Ascending aorta (tissue), 2 donors: ENCODE measurements at regions not wholly inside any gene's neighbourhood (a gene's known extent, or its start where the extent isn't known, plus 50 kb on each side); places are given as distances from the start of the nearest gene placed in this dataset.

Source experiments
- DNase-seq, 2 donors: peaks; one replicate each; pipeline ENCODE4 v3.0.0-alpha.2; 2019; ENCODE audit warnings: low spot score in 2 of 2
- H3K27ac ChIP-seq, 2 donors: fragments of 200-600 bp; sonication (generic); one replicate each; pipeline ENCODE4 v1.5.1; 2016 to 2017; ENCODE audit warnings: mild to moderate bottlenecking in 1 of 2
- H3K27me3 ChIP-seq: fragments of 200-600 bp; sonication (generic); one replicate; pipeline ENCODE4 v1.5.1; 2017
- H3K36me3 ChIP-seq, 2 donors: fragments of 200-600 bp; sonication (generic); one replicate each; pipeline ENCODE4 v1.5.1; 2016
- H3K4me1 ChIP-seq, 2 donors: fragments of 200-600 bp; sonication (generic); one replicate each; pipeline ENCODE4 v1.5.1; 2016 to 2017; ENCODE audit warnings: mild to moderate bottlenecking in 1 of 2
- H3K4me3 ChIP-seq, 2 donors: fragments of 200-600 bp; sonication (generic); one replicate each; pipeline ENCODE4 v1.5.1; 2016 to 2017; ENCODE audit warnings: mild to moderate bottlenecking in 1 of 2
- H3K9me3 ChIP-seq, 2 donors: fragments of 200-600 bp; sonication (generic); one replicate each; pipeline ENCODE4 v1.5.1; 2016
- intact Hi-C: fragments of 100-400 bp; cut with DNase I; formaldehyde crosslinking; loops from one replicate; pipeline ENCODE4 v1.15.1; 2023
- TF ChIP-seq, protein P1 (sequence below), 3 experiments: fragments of 200-600 bp in 2 of 3; fragments of 450-650 bp in 1 of 3; sonication (generic) in 2 of 3; IDR thresholded peaks; one replicate each; pipeline ENCODE4 v1.5.1; 2016 to 2019; ENCODE audit warnings: antibody characterized with exemption in 3 of 3, mild to moderate bottlenecking in 1 of 3, moderate library complexity in 1 of 3

DNA sequence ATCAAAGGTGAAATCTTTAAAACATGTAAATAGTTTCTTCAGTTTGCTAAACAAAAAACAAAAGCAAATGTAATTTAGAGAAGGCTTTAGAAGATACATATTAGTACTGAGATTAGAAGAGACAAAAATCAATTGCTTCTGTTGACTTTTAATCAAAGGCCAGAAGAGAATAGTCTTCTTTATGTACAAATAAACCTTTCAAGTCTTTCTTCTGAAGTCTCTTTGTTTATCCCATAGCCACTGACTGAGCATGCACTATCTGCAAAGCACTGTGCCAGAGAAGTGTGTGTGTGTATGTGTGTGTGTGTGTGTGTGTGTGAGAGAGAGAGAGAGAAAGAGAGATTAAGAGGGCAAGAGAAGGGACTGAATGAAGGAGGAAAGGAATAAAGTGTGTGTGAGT, 198.4 kb downstream of the GLUD2 start:
- H3K4me1 ChIP-seq, result no peaks in the 10 kb centered on the region
- H3K9me3 ChIP-seq, result no peaks in the 10 kb centered on the region
- H3K36me3 ChIP-seq, result no peaks in the 10 kb centered on the region
- H3K4me3 ChIP-seq, result no peak overlapping the region
- no peak for DNase-seq
- intact Hi-C loops, result loop anchor here (10.0 kb wide), 1 partner anchor 61 kb away; no protein-coding TSS in a partner anchor
- no peaks in the 10 kb centered on the region for H3K27me3 ChIP-seq
- H3K27ac ChIP-seq, result no peak overlapping the region
- TF ChIP-seq, protein P1, sequence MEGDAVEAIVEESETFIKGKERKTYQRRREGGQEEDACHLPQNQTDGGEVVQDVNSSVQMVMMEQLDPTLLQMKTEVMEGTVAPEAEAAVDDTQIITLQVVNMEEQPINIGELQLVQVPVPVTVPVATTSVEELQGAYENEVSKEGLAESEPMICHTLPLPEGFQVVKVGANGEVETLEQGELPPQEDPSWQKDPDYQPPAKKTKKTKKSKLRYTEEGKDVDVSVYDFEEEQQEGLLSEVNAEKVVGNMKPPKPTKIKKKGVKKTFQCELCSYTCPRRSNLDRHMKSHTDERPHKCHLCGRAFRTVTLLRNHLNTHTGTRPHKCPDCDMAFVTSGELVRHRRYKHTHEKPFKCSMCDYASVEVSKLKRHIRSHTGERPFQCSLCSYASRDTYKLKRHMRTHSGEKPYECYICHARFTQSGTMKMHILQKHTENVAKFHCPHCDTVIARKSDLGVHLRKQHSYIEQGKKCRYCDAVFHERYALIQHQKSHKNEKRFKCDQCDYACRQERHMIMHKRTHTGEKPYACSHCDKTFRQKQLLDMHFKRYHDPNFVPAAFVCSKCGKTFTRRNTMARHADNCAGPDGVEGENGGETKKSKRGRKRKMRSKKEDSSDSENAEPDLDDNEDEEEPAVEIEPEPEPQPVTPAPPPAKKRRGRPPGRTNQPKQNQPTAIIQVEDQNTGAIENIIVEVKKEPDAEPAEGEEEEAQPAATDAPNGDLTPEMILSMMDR (IDR thresholded peaks at IDR 0.05), result no peak

DNA sequence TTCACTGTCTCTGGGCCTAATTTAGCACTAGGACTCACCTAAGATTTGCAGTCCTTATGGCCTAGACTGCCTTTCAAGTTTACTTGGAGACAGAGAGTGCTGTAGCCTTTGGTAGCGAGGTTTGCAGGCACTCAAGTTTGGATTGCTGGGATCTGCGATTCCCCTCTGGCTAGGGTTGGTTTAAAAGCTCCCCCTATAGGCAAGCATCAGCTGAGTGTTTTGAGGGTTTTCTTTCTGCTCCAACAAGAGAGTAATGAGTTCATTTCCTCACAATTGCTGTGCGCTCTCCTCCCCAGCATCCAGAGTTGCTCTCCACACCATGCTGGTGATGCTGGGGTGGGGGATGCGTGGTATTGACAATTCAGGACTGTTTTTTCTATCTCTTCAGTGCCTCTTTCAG, 206.9 kb downstream of the GLUD2 start:
- H3K36me3 ChIP-seq, result no peaks in the 10 kb centered on the region
- TF ChIP-seq, protein P1 (IDR thresholded peaks at IDR 0.05), result no peak
- no peak overlapping the region for H3K4me3 ChIP-seq
- no peaks in the 10 kb centered on the region for H3K9me3 ChIP-seq
- no peaks in the 10 kb centered on the region for H3K4me1 ChIP-seq
- intact Hi-C loops, result no loop called here
- H3K27ac ChIP-seq, result no peak overlapping the region
- no peak for DNase-seq
- no peaks in the 10 kb centered on the region for H3K27me3 ChIP-seq

DNA sequence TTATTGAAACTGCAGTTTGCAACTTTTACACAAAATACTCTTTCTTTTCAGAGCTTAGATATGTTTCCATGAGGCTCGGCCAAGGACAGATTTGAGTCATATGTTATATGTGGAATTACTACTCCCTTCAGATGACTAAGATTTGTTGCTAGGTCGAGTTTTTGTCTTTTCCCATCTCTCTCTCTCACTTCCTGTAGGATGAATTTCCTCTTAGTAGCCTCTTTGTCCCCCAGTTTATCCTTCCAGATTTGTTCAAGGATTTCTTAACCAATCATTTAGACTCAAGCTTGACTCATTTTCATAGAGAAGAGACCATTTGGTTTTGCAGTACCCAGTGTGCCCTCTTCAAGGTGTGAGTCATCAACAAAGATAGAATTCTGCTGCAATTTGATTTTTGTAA, 209.2 kb downstream of the GLUD2 start:
- no peaks in the 10 kb centered on the region for H3K4me1 ChIP-seq
- no peaks in the 10 kb centered on the region for H3K36me3 ChIP-seq
- intact Hi-C loops, result no loop called here
- no peak for DNase-seq
- TF ChIP-seq, protein P1 (IDR thresholded peaks at IDR 0.05), result no peak
- H3K27ac ChIP-seq, result no peak overlapping the region
- no peak overlapping the region for H3K4me3 ChIP-seq
- no peaks in the 10 kb centered on the region for H3K9me3 ChIP-seq
- H3K27me3 ChIP-seq, result no peaks in the 10 kb centered on the region

DNA sequence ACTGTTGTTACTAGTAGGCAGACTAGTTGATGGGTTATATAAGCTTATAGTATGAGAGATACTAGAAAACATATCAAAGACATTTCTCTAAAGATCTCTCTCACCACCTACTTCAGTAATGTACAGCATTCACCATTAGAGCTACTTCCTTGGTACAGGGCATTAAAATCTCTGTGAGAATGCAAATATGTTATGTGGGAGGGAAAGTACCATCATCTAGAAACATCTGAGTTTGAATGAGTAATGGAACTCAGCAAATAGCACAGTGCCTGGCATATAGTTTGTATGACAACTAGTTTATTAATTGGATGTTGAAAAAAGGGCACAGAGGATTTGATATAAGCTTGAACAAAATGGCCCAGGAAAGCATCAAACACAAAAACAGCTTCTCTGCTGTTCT, 211.1 kb downstream of the GLUD2 start:
- no peaks in the 10 kb centered on the region for H3K9me3 ChIP-seq
- TF ChIP-seq, protein P1 (IDR thresholded peaks at IDR 0.05), result no peak
- no peaks in the 10 kb centered on the region for H3K27me3 ChIP-seq
- no peak overlapping the region for H3K4me3 ChIP-seq
- intact Hi-C loops, result no loop called here
- H3K4me1 ChIP-seq, result no peaks in the 10 kb centered on the region
- no peaks in the 10 kb centered on the region for H3K36me3 ChIP-seq
- H3K27ac ChIP-seq, result no peak overlapping the region
- DNase-seq, result no peak

DNA sequence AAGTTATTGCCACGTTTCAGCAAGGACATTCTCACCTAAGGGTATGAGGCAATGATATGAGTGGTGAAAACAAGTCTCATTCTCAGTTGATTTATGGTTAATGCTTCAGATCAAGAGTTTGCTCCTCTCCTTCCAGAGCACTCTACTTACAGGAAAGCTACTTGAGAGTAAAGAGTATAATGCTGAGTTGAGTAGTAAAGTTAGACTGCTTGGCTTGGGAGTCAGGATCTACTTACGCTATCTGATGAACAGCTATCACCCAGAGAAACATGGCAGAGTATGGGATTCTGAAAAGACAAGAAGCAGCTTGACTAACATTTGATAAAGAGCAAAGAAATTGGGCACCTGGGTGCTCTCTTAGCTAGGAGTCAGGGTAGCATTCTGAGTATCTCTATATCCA, 211.8 kb downstream of the GLUD2 start:
- Histone ChIP-seq H3K27ac (no peak overlapping the region), H3K27me3 (no peaks in the 10 kb centered on the region), H3K4me1 (no peaks in the 10 kb centered on the region), H3K36me3 (no peaks in the 10 kb centered on the region), H3K9me3 (no peaks in the 10 kb centered on the region), H3K4me3 (no peak overlapping the region)
- no peak for DNase-seq
- TF ChIP-seq, protein P1 (IDR thresholded peaks at IDR 0.05), result no peak
- intact Hi-C loops, result no loop called here

DNA sequence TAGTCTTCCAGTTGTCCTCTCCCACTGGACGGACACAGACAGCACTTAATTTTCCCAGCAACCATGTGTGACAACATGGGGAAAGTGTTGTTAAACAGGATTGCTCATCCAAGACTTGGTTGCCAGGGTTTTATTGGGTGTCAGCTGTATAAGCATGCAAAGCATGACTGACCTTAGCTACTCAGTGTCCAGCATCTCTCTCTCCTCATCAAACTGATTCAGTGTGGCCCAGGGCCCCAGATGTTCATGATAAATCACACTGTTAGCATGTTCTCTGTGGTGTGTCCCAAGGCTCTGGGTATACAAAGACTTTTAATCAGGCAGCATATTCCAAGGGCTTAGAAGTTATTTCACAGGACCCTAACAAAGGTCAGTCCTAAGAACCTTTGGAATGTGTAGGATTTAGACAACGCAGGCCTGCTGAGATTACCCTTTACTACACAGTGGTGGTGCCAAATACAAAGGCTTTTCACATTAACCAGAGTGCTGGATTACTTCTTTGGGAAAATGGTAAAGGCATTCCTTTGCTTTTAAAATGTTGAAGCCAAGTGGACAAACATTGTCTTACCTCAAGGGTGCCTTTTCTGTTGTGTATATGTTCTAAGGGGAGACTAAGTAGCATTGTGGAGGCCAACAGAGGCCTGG, 213.3 kb downstream of the GLUD2 start:
- no peaks in the 10 kb centered on the region for H3K4me1 ChIP-seq
- TF ChIP-seq, protein P1 (IDR thresholded peaks at IDR 0.05), result no peak
- DNase-seq, result no peak
- H3K36me3 ChIP-seq, result no peaks in the 10 kb centered on the region
- H3K4me3 ChIP-seq, result no peak overlapping the region
- H3K27ac ChIP-seq, result no peak overlapping the region
- H3K9me3 ChIP-seq, result no peaks in the 10 kb centered on the region
- intact Hi-C loops, result no loop called here
- H3K27me3 ChIP-seq, result no peaks in the 10 kb centered on the region
